GM21717 (cell line): ENCODE measurements at regions not wholly inside any gene's neighbourhood (a gene's known extent, or its start where the extent isn't known, plus 50 kb on each side); places are given as distances from the start of the nearest gene placed in this dataset.

Source experiments
- ATAC-seq: cut with Tn5 transposase; IDR thresholded peaks from one replicate; pipeline ENCODE4 v1.9.1; 2021; ENCODE audit warnings: mild to moderate bottlenecking, moderate library complexity; ENCODE audit not compliant: unreplicated experiment

DNA sequence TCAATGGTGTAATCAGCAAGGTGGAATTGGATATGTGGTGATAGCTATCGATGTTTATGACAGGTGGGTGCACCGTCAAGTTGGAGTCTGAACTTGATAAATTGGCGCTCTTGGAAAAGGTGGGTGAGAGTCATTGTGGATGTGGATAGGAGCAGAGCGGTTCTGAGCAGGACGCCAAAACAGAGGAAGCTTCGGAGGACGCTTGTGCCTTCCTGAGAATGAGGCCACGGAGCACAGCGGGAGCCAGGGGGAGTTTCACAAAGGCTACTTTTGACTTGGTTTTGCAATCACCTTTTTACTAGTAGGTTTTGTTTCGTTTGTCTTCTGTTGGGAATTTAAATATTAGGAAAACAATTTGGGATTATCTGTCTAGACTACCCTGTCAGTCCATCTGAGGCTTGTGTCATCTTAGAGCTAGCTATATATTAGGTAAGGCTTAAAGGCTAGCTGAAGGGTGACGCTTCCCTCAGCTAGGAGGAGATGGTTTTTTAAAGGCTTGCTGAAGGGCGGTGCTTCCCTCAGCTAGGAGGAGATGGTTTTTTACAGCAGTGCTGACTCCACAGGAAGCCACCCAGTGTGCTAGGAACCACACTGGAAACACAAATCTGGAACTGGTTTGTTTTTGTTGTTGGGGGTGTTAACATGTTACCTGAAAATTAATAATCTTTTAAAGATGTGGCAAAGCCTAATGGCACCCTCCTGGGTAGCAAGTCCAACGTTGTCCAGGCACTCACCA lies 142.4 kb upstream of the IRX4 start:
- ATAC-seq, result no peak

DNA sequence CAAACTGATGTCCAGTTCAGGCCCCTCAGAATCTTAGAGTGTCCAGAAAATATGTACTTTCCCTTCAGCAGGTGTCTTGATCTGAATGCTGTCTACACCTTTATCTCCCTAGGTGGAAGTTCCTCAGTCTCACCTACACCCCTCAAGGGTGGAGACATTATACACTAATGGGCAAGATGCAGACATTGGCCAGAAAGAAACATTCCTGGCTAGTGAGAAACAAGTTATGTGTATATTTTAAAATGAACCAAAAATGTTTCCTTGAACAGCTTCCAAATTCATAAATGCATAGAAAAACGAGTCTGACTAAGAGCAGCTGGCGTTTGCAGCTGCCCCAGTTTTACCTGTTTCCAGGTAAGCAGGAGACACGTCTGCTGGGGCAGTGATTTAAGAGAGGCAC lies 140.5 kb upstream of the IRX4 start:
- no peak for ATAC-seq

DNA sequence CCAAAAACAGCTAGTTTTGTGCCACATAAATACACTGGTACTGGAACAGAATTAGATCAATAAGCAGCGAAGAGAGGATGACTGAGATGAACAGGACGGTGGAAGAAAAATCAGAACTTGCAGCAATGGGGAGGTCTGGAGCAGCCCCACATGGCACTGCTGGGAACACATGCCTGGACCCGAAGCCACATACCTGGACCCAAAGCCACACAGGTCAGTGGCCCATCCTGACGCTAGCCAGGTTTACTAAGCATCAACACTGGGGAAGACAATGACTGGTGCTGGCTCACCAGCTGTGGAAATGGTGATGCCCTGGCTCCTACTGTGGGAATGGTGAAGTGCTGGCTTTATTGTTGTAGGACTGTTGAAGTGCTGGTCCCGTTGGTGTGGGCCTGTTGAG lies 139.7 kb upstream of the IRX4 start:
- ATAC-seq, result no peak

DNA sequence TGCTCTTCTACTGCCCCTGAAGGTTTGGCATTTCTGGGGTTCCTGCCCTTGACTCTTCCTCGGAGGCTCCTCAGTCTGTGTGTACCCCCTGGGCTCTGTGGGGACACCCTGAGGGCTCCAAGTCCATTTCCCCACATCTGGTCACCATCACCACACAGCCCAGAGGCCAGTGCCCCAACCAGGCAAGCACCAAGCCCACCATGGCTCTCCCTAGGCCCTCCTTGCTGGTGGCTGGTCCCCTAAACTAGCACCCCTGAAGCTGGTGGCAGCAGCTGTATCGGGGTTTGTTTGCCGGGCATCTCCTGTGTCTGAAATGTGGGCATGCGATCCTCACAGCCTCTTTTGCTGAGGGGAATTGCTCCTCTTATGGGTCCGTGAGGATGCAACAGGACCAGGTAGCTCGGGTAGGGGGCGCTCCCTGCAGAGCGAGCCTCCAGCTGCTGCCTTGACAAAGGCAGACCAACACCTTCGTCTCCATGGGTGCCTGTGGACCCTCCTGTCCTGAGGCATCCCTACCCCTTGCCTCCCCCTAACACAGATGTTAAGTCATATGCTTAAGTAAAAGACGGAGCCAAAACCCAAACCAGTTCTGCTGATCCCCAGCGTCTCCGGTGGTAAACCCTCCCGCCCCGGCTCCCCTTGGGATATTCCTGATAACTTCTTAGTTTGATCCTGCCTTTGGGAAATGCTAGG lies 138.9 kb upstream of the IRX4 start:
- no peak for ATAC-seq

- no peak for ATAC-seq
Measured at GRCh38 chr5:2020730-2021129, 138.0 kb upstream of the IRX4 start.

- ATAC-seq, result no peak
Measured at GRCh38 chr5:2019716-2020115, 137.0 kb upstream of the IRX4 start.

- ATAC-seq, result no peak
Measured at GRCh38 chr5:2018390-2018724, 135.6 kb upstream of the IRX4 start.

DNA sequence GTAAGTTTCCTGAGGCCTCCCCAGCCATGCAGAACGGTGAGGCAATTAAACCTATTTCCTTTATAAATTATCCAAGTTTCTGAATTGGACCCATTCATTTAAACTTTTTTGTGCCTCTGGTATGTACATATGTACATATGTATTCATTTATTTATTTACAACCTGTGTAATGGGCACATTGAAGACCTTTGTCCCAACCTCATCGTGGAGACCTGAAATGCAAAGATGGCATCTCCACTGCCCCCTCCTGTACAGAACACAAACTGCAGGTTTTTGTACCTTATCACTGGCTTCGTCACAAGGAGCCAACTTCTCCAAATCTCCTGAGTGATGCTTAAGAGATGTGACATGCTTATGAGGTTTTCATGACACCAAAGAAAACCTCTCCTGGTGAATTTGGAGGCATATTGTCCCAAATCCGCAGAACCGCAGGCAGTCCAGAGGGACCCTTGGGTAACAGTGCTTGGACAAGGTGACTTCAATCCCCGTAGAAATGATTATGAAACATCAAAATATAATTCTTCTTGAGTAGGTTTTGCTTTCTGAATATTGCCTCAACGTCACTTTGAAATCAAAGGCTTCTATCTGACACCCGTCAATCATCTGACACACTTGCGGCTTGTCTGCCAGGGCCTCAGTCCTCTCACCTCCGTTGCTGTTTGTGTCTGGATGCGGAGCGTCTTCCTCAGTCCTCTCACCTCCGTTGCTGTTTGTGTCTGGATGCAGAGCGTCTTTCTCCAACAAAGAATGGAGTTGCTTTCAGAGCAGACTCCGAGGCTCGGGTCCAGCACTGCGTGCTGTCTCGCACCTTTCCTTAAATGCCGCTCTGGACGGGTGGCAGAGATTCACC lies 135.0 kb upstream of the IRX4 start:
- ATAC-seq, result no peak

DNA sequence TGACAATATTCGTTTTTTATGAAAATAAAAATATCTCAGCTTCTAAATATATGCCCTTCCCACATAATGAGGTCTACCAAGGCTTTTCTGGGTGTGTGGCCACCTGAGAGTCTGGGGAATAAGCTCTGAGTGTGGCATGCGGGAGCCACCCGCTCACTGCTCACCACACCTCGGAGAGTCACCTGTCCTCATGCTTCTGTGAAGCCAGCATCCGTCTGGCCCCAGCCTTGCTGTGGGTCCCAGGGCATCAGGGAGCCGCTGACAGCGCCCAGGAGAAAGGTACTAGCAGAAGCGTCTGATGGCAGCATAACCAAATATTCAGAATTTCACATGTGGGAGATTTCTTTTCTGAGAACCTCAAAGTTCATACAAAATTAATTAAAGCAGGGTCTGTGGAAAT lies 133.2 kb upstream of the IRX4 start:
- no peak for ATAC-seq

DNA sequence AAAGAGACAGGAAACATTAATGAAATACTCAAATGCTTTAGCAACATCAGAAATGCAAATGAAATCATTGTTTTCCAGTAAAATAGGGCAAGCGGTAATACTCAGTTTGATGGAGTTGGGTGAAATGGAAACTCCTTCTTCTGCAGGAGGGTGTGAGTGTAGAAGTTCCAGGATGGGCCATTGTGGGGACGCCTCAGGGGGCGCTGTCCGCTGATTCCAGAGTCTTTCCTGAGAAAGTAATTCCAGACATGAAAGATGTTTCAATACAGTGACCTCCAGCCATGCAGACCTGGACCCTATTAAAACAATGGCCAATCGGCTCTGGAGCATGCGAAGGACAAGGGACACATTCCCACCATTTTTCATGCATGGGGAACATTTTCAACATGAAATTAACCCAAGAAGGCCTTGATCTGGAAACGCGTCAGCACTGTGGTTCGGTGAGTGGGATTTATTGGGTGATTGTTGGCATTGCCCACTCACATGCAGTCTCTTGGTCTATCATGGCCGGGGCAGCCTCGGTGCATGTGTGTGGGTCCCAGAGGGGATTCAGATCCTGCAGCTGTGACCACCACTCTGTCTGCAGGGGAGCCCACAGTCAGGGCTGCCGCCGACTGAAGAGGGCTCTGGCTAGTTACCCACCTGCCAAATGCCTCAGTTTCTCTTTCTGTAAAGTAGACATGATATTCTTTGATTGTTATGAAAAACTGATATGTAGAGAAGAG lies 132.6 kb upstream of the IRX4 start:
- ATAC-seq, result no peak

- no peak for ATAC-seq
Measured at GRCh38 chr5:2014058-2014610, 131.4 kb upstream of the IRX4 start.

DNA sequence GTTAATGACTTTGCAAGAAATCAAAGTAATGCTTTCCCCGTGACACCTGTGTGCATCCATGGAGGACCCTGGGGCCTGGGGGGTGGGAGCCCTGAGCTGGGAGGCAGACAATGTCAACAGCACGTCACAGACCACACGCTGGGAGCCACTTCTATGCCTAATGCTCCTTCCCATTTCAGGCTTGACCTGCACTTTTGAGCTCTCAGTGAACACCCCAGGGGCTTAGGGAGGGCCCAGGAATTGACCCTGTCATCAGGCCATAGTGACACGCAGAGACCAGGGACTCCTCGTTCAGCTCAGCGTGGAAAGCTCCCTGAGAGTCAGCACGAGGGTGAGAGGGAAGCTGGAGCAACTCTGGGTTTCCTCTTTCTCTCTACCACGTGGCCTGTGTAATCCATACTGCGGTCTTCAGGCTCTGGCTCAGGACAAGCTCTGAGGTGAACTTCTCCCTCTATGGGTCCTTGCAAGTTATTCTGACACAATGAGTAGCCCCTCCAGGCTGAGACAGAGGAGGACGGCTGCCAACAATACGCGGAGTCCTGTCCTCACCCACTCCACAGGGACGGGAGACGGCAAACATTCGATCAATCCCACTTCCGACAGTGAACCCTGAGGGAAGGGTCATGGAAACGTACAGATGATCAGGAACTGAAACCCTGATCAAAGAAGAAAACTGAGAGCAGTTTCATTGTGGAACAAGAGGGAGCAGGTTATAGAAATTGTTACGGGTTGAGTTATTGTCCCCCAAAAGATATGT lies 130.8 kb upstream of the IRX4 start:
- no peak for ATAC-seq

DNA sequence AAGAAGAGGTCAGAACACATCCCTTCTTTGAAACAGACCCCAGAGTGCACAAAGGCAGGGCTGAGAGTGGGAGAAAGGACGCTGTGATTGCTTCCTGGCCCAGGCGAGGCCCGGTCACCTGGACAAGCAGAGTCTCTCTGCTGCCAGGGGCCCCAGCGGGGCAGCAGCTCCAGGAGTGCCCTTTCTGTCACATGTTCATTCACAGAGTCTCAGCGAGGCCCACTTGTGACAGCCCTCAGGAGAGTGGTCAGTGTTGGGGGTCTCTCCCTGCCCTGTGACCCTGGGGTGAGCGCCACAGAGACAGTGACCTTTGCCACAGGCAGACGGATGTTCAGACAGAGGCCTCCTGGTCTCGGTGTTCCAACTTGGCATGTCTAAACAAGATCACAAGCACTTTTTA lies 130.2 kb upstream of the IRX4 start:
- no peak for ATAC-seq

DNA sequence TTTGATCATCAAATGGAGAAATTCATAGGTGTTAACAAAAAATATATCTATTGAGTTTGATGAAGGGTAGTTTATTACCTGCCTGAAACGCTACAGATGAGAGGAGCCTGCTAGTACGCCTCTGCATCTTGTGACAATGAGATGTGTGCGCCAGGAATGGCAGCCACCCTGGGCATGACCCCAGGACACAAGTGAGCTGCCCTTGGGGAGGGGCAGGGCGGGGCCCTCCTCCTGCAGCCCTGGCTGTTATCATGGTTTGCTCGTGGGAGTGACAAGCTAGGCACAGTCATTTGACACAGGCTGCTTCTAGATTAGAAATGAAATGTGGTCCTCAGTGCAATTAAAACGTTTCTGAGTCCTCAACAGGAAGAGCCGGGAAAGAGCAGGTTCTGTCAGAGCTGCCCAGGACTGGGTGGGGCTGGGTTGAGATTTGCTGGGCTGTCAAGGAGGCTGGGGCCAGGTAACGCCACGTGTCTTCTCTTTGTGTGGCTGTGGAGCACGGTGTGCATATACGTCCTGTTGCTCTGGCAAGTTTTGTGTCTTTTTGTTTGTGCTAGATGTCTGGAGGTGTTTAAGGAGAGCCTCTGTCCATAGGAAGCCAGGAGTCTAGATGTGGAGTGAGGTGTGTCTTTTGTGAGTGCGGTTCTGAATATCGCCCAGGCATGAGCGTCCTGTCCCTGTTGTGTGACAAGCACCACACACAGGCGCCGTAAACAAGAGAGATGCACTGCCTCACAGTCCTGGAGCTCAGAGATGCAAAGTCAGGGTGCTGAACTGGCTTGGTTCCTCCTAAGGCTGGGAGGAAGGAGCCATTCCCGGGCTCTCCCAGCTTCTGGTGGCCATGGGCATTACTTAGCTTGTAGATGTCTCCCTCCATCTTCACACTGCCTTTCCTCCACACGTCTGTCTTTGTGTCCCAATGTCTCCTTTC lies 129.0 kb upstream of the IRX4 start:
- no peak for ATAC-seq

DNA sequence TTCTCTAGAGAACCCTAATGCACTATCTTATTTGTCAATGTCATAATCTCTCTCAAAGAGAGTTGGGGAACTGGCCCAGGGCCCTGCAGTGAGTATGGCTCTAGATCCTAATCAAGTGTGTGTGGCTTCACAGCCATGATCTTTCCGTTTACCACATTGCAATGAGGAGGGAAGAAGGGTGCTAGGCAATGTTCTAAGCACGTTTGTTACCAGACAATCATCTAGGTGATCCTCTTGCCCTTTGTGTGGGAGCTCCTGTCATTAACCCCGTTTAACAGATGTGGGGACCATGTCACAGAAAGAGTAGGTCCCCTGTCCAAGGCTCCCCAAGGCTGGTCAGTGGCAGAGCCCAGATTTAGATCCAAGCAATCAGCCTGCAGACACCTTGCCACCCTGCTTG lies 128.2 kb upstream of the IRX4 start:
- ATAC-seq, result no peak

- no peak for ATAC-seq
Measured at GRCh38 chr5:2009986-2010914, 127.5 kb upstream of the IRX4 start.

- no peak for ATAC-seq
Measured at GRCh38 chr5:2008851-2009629, 126.3 kb upstream of the IRX4 start.
